HG03432 (cell line): ENCODE measurements at regions not wholly inside any gene's neighbourhood (a gene's known extent, or its start where the extent isn't known, plus 50 kb on each side); places are given as distances from the start of the nearest gene placed in this dataset.

Experiments used
- ATAC-seq: cut with Tn5 transposase; IDR thresholded peaks from one replicate; pipeline ENCODE4 v1.9.1; 2021; ENCODE audit warnings: mild to moderate bottlenecking, moderate library complexity; ENCODE audit not compliant: unreplicated experiment

DNA sequence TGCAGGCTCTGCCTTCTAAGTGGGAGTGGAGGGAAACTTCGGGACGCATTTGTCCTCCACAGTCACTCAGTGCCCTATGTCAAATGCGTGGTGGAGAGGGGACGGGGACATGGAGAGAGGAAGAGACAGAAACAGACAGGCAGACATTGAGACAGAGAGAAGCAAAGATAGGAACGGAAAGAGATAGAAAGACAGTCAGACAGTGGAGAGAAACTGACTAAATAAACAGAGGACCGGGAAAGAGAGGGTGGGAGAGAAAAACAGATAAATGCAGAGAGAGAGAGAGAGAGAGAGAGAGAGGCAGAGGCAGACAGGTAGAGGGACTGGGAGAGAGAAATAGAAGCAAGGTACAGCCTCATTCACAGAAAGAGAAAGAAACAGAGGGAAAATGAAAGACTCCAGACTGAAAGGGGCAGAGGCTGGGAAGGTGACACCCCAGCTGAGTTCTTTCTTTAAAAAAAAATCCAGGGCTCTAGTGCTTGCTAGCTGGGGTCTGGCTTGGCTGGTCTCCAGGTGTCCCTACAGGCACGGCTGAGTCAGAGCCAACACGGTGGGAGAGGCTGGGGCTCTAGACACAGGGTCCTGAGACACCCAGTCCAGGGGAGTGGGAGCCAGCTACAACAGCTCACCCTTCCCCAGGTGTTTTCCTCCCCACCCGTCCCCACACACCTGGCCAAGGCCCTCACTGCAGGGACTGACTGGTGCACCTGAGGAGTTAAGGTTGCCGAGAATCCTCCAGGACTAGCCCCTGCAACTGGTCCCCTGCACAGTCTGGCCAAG, 506.1 kb upstream of the PROK2 start:
- no peak for ATAC-seq

DNA sequence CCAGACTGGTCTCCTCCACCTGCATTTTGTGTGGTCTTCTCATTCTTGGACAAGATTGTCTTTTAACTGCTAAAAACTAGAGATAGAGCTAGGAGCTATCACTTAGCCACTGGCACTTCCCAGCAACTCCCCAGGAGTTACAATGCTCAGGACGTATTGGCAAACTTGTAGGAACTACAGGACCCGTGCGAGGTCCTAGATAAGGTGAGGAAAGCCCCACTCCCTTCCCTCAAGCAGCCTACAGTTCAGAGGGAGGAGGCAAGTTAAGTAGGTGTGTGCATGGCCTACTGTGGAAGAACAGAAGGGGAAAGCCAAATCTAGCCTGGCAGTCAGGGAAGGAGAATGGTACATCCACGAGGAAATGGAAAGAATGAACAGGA, 504.7 kb upstream of the PROK2 start:
- peak; percentile 21 for ATAC-seq

DNA sequence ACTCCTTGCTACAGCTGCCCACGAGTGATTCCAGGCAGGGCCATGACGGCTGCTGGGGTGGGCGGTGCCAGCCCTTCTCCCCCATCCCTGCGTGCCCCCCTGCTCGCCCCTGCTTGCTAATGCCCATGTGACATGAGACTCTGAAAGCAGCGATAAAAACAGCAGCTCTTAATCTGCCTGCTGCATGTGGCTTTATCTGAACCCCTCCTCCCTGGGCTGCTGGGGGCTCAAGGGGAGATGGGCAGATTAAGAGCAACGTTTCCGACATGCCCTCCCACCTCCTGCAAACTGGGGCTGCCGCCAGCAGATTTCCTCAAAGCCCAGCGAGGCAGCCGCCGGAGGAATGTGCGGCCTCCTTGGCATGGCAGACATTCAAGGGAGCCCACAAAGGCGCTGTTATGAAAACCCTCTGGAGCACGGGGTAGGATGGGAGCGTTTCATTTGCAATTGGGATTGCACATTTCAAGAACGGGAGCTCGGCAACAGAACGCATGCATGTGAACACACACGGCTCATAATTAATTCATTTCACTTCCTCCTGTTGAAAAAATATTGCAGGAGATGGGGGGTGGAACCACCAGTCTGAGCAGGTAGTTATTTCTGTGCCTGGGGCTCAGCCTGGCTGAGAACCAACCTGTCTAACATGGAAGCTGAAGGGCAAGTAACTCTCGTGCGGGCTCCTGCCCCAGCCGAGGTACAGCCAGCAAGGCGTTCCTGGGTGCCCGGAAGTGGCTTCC, 504.2 kb upstream of the PROK2 start:
- ATAC-seq, result peak; percentile 60

DNA sequence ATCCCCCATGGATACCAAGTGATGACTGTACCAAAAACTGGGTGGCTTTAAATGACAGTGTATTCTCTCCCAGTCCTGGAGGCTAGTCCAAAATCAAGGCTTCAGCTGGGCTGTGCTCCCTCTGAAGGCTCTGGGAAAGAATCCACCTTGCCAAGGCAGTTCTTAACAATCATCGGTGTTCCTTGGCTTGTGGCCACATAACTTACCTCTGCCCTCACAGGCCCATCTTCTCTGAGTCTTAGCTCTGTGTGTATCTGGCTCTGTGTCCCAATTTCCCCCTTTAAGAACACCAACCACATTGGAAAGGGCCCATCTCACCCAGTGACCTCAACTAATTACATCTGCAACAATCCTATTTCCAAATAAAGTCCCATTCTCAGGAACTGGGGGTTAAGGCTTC, 503.0 kb upstream of the PROK2 start:
- ATAC-seq, result no peak

DNA sequence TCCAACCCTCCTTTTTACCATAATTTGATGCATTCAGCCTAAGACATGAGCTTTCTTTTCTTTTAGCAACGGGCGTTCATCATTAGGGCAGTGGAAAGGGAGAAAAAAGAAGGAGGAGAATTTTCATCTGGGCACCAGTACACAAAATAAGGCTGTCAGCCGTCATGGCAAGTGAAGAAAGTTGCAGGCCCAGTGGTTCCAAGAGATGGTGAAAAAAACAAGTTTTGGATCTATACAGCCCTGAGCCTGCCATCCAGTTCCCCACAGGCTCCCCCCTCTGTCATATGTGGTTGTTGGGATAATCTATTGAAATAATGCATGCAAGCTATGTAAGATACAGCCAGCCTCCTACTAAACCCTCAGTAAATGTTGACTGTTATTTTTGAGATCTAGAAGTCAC, 500.6 kb upstream of the PROK2 start:
- no peak for ATAC-seq

DNA sequence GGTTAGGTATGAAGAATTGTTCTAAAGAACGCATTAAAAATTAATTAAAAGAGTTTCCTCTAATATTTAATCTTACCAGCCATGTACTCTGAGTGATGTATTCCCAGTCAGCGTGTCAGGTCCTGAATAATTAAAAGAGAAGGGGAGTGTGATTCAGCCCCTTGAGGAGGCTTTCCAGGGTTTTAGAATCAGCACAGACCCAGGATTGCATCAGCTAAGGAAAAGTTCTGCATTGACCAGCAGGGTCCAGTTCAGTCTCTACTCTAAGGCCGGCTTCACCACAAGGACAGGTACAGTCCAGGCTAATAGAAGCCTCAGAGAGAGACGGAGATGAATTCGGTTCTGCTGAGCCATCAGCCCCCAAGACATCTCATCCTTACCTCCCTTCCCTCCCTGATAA, 499.5 kb upstream of the PROK2 start:
- ATAC-seq, result no peak

DNA sequence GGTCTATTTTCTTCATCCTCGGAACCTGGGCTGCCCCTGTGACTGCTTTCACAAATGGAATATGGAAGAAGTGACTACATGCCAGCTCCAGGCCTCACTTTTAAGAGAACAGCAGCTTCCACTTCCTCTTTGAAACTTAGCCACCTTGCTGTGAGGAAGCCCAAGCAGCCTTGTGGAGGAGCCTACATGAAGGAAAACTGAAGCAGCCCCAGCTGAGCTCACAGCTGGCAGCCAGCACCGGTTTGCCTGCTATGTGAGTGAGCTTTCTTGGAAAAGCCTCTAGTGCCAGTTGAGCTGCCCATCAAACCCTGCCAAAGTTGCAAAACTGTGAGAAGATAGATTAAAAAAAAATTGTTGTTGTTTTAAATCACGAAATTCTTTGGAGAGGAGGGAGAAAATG, 498.0 kb upstream of the PROK2 start:
- ATAC-seq, result no peak

DNA sequence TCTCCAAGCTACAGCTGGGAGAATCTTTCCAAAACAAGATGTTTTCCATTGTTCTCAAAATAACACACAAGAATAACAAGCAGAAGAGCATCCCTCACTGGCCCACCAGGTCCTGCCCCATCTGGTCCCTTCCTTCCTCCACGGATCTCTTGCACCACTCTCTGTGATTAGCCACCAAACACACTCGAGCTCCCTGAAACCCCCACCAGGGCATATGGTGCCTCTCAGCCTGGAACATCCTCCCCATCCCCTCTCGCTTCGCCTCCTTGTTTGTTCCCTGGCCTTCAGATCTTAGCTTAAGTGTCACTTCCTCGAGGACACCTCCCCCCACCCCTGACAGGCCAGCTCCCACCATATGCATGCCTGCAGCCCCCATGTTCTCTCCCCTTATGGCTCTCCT, 496.6 kb upstream of the PROK2 start:
- no peak for ATAC-seq

DNA sequence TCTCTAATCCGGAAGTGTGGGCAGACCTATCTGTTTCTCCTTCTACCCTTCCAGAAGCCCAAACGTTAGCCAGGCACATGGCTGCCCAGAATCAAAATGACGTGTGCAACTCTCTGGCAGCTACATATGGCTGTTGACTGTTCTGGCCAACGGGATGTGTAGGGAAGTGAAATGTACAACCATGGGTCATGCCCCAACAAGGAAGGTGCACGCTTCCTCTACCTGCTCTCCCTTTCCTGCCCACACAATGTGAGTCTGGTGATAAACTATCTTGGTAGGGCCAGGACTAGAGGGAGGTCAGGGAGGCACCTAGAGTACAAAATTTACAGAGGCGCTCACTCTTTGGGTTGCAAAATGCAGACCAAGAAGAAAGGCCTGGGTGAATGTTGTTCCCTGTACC, 495.9 kb upstream of the PROK2 start:
- ATAC-seq, result no peak

DNA sequence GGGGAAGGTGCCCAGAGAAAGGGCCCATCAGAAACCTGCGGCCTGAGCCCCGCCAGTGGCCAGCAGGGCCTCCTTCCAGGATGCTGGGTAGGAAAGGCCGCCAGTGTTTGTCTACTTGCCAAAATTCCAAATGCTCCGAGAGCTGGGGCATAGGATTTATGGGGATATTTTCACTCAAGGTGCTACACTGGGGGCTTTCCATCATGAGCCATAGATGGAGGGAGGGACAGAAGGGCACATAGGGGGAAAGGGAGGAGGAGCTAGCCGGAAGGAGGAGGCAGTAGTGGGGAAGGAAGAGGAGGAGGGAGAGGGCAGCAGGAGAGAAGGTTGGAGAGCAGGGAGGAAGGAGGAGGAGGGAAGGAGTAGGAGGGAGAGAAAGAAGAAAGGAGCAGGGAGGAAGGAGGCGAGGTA, 494.7 kb upstream of the PROK2 start:
- no peak for ATAC-seq

DNA sequence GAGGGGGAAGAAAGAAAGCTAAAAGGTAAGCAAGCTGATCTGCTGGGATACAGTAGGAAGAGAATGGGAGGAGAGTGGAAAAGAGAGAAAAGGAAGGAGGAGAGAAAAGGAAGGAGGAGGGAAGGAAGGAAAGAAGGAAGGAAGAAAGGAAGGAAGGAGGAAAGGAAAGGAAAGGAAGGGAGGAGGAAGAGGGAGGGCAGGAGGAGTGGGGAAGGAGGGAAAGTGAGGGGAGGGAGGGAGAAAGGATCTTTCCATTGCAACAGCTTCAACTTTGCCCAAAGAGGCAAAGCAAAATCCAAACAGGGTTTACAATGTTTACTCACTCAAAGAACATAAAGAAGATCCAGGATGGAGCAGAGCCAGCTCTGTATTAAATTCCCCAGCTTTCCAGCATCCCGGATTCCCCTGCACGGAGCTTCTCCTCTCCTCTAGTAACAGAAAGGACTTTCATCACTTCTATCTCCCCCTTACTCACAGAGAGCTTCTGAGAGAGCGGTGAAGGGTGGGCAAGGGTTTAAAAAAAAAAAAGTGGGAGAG, 494.2 kb upstream of the PROK2 start:
- ATAC-seq, result no peak

DNA sequence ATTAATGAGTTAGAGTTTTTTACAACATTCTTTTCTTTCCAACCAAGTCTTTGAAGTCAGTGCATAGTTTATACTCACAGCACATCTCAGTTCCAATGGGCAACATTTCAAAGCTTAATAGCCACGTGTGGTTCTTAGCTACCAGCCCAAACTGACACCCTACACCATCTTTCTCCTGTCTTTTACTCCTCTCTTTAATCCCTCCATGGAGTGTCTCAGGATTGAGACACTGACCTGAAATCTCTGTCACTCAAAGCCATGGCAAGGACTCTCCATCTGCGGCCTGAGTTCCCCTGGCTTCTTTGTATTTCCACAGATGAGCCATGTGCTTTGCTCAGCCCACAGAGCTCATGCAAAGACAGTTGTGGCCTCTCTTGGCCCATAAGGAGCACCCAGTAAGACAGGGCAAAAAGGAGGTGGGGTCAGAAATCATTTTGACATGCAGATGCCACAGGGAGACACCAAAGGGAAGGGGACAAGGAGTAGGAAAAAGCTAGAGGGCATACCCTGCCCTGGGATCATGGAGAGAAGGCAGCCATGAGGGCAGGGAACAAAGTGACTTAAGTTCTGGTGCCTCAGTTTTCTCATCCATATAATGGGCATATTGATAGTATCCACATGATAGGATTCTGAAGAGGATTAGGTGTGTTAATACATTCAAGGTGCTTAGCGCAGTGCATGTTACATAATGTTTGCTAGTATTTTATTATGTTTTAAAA, 493.6 kb upstream of the PROK2 start:
- ATAC-seq, result no peak

DNA sequence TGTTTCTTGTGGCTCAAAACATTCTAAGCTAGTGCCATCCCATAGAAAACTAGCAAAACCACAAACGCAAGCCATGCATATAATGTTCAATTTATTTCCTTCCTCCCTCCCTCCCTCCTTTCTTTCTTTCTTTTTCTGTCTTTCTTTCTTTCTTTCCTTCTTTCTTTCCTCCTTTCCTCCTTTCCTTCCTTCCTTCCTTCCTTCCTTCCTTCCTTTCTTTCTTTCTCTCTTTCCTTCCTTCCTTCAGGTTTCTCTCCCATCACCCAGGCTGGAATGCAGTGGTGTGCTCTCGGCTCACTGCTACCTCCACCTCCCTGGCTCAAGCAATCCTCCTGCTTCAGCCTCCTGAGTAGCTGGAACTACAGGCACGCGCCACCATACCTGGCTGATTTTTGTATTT, 492.8 kb upstream of the PROK2 start:
- no peak for ATAC-seq

DNA sequence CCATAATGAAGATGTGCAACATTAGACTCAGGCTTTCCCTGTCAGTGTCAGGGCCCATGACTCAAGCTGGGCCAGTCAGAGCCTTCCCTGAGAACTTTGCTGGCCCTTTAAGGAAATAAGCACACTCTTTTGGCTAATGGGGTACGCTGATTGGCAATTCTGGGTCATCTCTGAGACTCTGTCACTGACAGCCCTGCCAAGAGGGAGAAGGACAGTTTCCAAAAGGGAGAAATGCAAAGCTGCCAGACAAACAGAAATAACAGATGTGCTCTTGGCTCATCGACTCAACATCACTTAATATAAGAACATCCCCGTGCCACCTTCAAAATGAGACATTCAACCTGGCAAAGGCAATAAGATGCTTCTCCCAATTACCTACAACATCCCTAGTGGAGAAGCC, 491.9 kb upstream of the PROK2 start:
- no peak for ATAC-seq

DNA sequence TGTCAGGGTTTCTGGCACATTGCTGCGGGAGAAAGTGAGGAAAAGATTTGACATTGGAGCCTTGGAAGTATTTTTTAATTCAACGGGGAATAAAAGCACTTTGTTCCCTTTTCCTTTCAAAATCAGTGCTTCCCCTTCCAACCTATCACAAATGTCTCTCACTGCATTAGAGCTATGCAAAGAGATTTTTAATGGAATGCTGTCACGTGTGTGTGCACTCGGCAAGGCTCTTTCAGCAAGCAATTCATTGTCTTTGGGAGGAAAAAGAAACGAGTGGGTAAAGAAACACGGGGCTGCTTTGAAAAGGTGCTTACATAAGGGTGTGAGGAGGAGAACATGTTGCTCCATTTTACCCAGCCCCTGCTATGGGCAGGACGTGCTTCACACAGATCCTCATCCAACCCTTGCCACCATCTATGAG, 490.4 kb upstream of the PROK2 start:
- ATAC-seq, result no peak

DNA sequence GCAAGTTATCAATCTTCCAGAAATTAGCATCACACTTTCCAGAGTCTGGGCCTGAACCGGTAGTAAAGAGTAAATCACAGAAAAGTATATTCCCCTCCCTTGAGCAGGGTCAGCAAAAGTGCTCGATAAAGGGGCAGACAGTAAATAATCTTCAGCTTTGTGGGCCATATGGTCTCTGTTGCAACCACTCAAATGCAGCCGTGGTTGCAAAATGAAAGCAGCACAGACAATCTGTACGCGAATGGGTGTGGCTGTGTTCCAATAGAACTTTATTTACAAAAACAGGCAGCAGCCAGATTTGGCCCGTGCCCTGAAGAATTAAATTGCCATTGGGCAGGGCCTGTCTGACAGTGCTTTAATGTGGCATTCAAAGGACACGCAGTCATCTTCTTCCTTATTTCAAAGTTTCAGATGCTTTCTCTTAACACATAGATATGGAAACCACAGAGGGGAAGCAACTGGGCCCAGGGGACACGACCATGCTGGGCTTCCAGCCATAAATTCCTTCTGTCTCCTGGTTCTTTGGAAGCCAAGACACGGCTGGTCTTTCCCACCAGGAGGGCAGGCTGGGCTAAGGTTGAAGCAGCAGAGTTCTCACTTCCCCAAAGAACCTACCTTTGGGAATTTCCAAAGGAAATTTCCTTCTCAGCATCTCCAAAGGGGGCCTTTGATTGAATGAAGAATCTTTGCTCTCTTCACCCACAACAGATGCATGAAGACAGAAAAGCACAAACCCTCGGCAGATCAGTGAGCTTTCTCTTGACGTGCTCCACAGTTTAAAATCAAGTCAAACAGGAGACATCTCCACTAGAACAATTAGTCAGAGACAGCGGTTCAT, 489.8 kb upstream of the PROK2 start:
- ATAC-seq, result peak; percentile 61

DNA sequence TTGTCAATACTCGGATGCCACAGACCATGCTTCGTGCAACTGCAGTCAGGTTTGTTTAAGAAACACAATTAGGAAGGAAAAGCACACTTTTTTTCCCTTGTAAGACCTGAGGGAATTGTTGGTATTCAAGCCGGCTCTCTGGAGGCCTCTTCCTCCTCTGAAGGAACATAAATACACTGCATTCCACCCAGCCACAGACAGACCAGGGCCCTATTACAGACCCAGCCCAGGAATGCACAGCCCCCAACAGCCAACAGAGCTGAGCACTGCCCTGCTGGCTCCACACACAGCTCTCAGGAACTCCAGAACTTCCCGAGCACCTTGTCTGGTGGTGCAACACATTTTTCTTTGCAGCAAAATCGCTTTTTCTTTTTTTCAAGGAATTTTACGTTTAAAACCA, 488.7 kb upstream of the PROK2 start:
- no peak for ATAC-seq

DNA sequence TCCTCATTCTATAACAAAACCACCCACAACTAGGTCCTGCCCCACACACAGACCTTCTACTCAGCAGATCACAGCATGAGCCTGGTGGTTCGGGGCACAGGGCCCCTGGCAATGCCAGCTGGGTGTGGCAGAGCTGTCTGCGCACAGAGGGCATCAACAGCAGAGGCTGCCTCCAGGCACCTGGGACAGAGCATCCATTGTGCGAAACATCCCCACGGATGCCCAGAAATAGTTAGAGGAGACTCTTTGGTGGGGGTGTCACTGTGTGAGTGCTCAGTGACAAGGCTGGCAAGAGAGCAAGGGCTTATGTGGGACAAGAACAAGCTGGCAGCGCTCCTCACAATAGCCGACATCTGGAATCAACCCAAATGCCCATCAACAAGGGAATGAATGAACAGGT, 487.4 kb upstream of the PROK2 start:
- ATAC-seq, result no peak

DNA sequence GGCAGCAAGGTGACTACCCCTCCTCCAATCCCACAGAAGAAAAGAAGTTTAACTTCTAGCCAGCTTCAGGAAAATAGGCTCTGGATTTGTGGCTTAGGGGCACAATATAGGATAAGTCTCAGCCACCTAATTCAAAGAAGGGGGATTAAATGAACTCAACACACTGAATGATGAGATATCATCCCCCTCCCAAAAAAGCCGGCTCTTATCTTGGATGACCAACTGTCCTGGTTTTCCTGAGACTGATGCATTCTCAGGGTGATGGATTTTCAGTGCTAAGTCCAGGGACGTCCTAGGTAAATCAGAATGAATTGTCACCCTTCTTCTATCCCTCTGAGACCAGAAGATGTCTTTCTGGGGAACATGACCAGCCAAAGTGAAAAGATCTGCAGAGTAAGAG, 487.0 kb upstream of the PROK2 start:
- no peak for ATAC-seq

DNA sequence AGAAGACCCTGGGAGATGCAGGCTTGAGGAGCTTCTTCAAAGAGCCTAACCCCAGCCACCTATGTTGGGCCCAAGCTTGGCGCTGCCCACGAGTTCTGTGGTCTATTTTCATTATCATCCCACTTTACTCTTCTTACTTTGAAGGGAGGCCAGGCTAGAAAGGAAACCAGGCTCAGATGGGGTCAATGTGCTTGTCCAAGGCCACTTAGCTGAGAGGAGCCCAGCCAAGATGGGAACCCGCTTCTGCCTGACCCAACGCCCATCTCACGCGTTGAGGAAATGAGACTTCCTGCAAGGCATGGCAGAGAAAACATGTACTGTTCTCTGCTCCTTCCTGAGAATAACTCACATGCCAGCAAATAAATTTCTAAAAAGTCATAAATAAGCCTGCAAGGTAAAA, 486.3 kb upstream of the PROK2 start:
- no peak for ATAC-seq

DNA sequence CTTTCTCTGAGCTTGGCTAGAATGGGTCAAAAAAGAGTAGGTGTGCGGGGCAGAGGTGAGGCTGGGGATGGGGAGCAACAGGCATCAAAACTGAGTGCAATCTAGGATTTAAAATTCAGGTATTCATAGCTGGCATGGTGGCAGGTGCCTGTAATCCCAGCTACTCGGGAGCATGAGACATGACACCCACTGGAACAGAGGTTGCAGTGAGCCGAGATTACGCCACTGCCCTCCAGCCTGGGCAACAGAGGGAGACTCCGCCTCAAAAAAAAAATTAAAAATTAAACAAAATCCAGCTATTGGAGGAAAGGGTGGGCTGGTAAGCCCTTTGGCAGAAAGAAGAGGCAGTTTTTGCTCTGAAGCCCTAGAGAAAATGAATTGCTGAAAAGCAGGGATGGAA, 485.8 kb upstream of the PROK2 start:
- ATAC-seq, result no peak
